Ecto neural progenitor cell (in vitro differentiated cells): ENCODE measurements at regions not wholly inside any gene's neighbourhood (a gene's known extent, or its start where the extent isn't known, plus 50 kb on each side); places are given as distances from the start of the nearest gene placed in this dataset.
A peak's percentile ranks its signal among the peaks of the same experiment; 100 is the strongest.
"Not testable (repeated sequence)": the region's sequence is repeated elsewhere in the genome, so short reads cannot be mapped to it uniquely, and the experiment has no call there.

Experiments
- DNase-seq: peaks from one replicate; pipeline ENCODE4 v3.0.0-alpha.2; 2018; ENCODE audit warnings: low spot score

DNA sequence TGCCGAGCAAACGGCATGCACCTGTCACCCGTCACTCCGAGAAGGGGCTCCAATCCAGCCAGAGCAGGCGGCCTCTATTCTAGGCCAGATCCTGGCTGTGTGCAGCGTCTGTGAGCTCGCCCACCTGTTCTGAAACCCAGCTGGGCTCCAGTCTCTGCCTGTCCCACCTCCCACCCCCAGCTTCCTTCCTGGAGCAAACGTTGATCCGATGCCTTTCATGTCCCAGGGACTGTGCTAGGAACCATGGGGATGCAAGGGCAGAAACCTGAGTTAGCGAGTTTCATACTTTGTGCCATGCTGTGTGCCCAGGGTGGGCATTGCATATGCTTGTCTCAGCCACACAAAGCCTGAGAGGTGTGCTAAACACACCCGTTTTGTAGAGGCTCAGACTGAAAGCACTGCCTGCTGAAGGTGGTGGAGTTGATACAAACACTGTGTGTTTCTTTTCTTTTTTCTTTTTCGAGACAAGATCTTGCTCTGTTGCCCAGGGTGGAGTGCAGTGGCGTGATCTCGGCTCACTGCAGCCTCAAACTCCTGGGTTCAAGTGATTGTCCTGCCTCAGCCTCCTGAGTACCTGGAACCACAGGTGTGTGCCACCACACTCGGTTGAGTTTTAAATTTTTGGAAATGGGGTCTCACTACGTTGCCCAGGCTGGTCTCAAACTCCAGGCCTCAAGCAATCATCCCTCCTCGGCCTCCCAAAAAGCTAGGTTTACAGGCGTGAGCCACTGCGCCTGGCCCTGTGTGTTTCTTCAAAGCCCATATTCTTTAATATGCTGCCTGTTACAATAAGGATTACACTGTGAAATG, 84.1 kb upstream of the MED13L start:
- DNase-seq, result no peak

DNA sequence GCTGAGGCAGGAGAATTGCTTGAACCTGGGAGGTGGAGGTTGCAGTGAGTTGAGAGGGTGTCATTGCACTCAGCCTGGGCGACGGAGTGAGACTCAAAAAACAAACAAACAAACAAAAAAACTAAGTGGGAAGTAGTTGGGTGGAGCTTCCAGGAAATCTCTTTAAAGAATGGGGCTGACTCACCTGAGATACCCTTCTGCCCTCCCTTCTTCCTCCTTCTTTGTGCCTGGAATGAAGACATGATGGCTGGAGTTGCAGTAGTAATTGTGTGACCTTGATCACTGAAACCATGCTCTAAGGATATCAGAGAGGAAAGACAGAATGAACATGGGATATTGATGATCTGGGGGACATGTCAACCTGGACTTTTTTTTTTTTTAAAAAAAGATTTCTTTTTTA, 87.6 kb upstream of the MED13L start:
- DNase-seq, result no peak

GRCh38 chr12:116365606-116366455, 88.3 kb upstream of the MED13L start:
- DNase-seq, result no peak

- no peak for DNase-seq
Measured at GRCh38 chr12:116366456-116366776, 88.9 kb upstream of the MED13L start.

DNA sequence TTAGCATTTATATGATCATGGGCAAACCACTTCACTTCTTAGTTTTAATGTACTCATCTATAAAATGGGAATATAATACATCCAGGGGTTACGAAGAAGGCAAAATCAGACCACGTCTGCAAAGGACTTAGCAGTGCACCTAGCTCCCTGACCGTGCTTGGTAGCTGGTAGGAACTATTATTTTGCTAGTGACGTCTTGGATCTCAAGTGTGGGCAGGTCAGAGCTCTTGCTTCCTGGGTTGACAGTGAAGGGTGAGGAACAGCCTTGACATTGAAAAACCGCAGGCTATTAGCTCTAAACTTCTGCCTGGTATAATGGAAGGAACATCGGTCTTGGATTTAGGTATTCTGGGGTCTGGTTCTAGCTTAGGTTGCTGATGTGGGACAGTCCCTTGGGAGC, 89.3 kb upstream of the MED13L start:
- no peak for DNase-seq

DNA sequence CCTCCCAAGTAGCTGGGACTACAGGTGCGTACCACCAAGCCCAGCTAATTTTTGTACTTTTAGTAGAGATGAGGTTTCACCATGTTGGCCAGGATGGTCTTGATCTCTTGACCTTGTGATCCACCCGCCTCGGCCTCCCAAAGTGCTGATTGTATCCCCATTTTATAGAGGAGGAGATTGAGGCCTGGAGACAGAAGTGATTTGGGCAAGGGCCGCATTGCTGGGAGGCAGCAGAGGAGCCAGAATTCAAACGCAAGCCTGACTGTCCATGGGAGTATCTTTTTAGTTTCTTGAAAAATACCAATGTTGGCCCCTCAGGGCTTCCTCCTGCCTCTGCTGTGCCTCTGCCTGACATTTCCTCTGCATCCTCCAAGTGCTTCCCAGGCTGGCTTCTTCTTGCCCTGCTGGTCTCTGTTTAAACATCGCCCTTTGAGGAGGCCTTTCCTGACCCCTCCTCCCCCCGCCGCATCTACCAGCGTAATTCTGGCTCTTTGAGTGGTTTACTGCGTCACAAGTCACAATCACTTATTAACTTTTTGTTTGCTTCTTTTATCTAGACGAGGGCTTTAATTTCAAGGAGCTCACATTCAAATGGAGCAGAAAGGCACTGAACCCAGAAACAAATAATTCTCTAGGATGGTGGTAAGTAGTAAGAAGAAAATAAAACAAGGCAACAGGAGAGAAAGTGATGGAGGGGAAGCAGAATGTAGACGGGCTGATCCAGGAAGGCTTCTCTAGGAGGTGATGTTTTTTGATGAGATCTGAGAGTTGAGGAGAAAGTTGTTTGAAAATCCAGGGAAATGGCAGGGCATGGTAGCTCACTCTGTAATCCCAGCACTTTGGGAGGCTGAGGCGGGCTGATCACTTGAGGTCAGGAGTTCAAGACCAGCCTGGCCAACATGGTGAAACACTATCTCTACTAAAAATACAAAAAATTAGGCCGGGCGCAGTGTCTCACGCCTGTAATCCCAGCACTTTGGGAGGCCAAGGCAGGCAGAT, 91.0 kb upstream of the MED13L start:
- DNase-seq, result peak; percentile 65

GRCh38 chr12:116370004-116370404, 92.5 kb upstream of the MED13L start:
- no peak for DNase-seq

DNA sequence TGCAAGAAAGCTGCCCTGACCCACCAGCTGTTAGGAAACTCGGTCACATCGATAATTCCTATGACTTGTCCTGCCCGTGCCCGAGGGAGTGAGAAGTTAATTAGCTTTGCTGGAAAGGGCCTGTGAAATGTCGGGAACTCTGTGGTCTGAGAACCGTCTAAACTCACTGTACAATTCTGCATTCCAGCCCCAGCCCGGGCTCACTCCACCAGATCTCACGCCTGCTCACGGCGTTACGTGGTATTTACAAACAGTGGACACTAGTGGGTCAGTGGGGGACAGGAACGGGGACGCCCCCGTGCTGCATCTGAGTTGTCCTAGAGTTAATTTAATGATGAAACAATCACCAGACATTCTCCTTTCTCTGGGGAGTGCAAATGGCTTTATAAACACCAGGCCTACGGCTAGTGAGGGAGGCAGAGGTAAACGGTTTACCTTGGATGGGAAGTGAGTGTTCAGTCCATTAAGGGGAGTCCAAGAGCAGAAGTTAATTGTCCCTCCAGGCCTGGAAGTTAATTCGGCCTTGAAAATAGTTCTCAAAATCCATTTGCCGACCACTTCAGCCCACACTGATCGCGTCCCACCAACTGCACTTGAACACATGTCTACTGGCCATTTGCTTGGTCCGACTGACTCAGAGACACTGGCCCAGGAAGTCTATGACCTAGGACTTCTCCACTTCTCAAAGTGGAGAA, 93.5 kb upstream of the MED13L start:
- no peak for DNase-seq

DNA sequence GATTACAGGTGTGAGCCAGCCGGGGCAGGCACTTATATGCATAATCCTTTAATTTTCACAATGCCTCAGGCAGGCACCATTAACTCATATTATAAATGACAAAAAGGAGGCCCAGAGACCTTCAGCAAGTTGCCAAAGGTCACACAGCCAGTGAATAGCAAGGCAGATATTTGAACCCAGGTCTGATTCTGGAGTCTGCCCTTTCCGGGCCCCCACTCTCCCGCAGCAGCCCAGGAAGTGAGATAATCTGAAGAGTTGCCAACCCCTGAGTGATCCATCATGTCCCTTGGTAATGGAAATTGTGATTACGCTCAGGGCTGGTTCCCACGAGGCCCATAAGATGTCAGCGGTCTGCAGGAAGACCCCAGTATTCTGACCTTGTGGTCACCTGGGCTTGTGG, 95.3 kb upstream of the MED13L start:
- no peak for DNase-seq

- no peak for DNase-seq
Measured at GRCh38 chr12:116373572-116374206, 96.2 kb upstream of the MED13L start.

GRCh38 chr12:116374207-116374606, 96.7 kb upstream of the MED13L start:
- no peak for DNase-seq

DNA sequence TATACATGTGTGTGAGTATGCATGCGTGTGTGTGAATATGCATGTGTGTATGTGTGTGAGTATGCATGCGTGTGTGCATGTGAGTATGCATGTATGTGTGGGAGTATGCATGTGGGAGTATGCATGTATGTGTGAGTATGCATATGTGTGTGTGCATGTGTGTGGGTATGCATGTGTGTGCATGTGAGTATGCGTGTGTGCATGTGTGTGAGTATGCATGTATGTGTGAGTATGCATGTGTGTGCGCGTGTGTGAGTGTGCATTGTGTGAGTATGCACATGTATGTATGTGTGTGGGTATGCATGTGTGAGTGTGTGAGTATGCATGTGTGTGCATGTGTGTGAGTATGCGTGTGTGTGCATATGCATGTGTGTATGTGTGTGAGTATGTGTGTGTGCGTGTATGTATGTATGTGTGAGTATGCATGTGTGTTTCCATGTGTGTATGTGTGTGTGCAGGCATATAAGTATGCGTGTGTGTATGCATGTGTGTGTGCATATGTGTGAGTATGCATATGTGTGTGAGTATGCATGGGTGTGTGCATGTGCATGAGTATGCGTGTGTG, 97.9 kb upstream of the MED13L start:
- no peak for DNase-seq

GRCh38 chr12:116376354-116377193, 99.1 kb upstream of the MED13L start:
- no peak for DNase-seq

- not testable (repeated sequence) for DNase-seq
Measured at GRCh38 chr12:116377194-116377571, 99.7 kb upstream of the MED13L start.

GRCh38 chr12:116378002-116378401, 100.5 kb upstream of the MED13L start:
- no peak for DNase-seq

DNA sequence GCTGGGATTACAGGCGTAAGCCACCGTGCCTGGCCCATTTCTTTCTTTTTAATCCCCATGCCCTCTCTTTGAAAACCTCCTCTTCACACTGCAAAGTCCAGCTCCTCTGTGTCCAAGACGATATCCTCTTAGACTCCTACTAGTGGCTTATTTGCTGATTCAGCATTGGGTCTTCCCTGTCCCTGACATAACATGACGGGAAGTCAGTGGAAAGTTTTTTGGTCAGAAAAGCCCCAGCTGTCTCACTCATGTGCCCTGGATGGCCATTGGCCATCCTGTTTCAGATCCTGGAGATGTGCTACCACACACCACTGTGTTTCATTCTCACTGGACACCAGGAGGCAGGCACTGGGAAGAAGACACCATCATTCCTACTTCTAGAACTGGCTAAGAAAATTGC, 102.6 kb upstream of the MED13L start:
- no peak for DNase-seq

DNA sequence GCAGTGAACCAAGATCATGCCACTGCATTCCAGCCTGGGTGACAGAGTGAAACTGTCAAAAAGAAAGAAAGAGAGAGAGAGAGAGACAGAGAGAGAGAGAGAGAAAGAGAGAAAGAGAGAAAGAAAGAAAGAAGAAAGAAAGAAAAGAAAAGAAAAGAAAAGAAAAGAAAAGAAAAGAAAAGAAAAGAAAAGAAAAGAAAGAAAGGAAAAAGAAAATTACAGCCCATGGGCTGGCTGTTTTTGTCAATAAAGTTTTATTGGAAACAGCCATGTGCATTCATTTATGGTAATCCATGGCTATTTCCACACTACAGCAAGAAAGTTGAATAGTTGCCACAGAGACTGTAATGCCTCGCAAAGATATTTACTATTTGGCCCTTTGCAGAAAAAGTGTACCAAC, 103.2 kb upstream of the MED13L start:
- not testable (repeated sequence) for DNase-seq

- DNase-seq, result no peak
Measured at GRCh38 chr12:116381240-116381743, 103.8 kb upstream of the MED13L start.
